T-helper 17 cell (primary cell): ENCODE measurements at regions not wholly inside any gene's neighbourhood (a gene's known extent, or its start where the extent isn't known, plus 50 kb on each side); places are given as distances from the start of the nearest gene placed in this dataset.

Source experiments
- ATAC-seq: fragments of 150-1000 bp; cut with Tn5 transposase; 2 replicates; pipeline ENCODE4 v1.10.0; 2021; ENCODE audit warnings: mild to moderate bottlenecking, moderate library complexity
- DNase-seq, 3 donors: peaks; one replicate each; pipeline versions ENCODE4 v3.0.0 to v3.0.0-alpha.2; 2020 to 2021
- H3K9me3 ChIP-seq: one replicate; pipeline ENCODE4 v1.7.0; 2013; ENCODE audit warnings: low read length, mild to moderate bottlenecking; ENCODE audit not compliant: control insufficient read depth, poor library complexity, severe bottlenecking
- H3K27ac Mint-ChIP-seq: one replicate; pipeline ENCODE4 v1.8.0; 2022; ENCODE audit warnings: mild to moderate bottlenecking, moderate library complexity, mixed read lengths
- H3K27me3 Mint-ChIP-seq: one replicate; pipeline ENCODE4 v1.8.0; 2022; ENCODE audit warnings: mixed read lengths
- H3K36me3 Mint-ChIP-seq: one replicate; pipeline ENCODE4 v1.8.0; 2022; ENCODE audit warnings: low read depth, mixed read lengths
- H3K4me1 Mint-ChIP-seq: one replicate; pipeline ENCODE4 v1.8.0; 2022; ENCODE audit warnings: mild to moderate bottlenecking, mixed read lengths
- H3K4me3 Mint-ChIP-seq: one replicate; pipeline ENCODE4 v1.8.0; 2022; ENCODE audit warnings: mild to moderate bottlenecking, moderate library complexity, mixed read lengths

GRCh38 chr12:30010071-30011052 is 226.6 kb upstream of the TMTC1 start:
- H3K4me1 Mint-ChIP-seq = no peaks in the 10 kb centered on the region
- no peaks in the 10 kb centered on the region for H3K9me3 ChIP-seq
- no peaks in the 10 kb centered on the region for H3K27me3 Mint-ChIP-seq
- no peaks in the 10 kb centered on the region for H3K36me3 Mint-ChIP-seq
- H3K27ac Mint-ChIP-seq = no peak overlapping the region
- no peak for DNase-seq
- H3K4me3 Mint-ChIP-seq = no peak overlapping the region
- no peak for ATAC-seq

GRCh38 chr12:30006021-30006420 is 222.3 kb upstream of the TMTC1 start:
- no peaks in the 10 kb centered on the region for H3K9me3 ChIP-seq
- no peak overlapping the region for H3K4me3 Mint-ChIP-seq
- H3K27ac Mint-ChIP-seq = no peak overlapping the region
- H3K36me3 Mint-ChIP-seq = no peaks in the 10 kb centered on the region
- H3K4me1 Mint-ChIP-seq = no peaks in the 10 kb centered on the region
- ATAC-seq = no peak
- H3K27me3 Mint-ChIP-seq = no peaks in the 10 kb centered on the region
- no peak for DNase-seq

GRCh38 chr12:30003321-30003720 is 219.6 kb upstream of the TMTC1 start:
- no peaks in the 10 kb centered on the region for H3K9me3 ChIP-seq
- DNase-seq (no peak), ATAC-seq (no peak)
- H3K4me1 Mint-ChIP-seq = no peaks in the 10 kb centered on the region
- H3K4me3 Mint-ChIP-seq = no peak overlapping the region
- H3K27ac Mint-ChIP-seq = no peak overlapping the region
- H3K27me3 Mint-ChIP-seq = no peaks in the 10 kb centered on the region
- H3K36me3 Mint-ChIP-seq = no peaks in the 10 kb centered on the region

- no peaks in the 10 kb centered on the region for H3K9me3 ChIP-seq
- H3K36me3 Mint-ChIP-seq = no peaks in the 10 kb centered on the region
- H3K27me3 Mint-ChIP-seq = no peaks in the 10 kb centered on the region
- ATAC-seq = no peak
- no peak for DNase-seq
- H3K4me1 Mint-ChIP-seq = no peaks in the 10 kb centered on the region
- H3K4me3 Mint-ChIP-seq = no peak overlapping the region
- H3K27ac Mint-ChIP-seq = no peak overlapping the region
Observed at GRCh38 chr12:30002677-30003076, 218.9 kb upstream of the TMTC1 start.

- Mint-ChIP-seq H3K27ac (no peak overlapping the region), H3K27me3 (no peaks in the 10 kb centered on the region), H3K4me1 (no peaks in the 10 kb centered on the region), H3K36me3 (no peaks in the 10 kb centered on the region), H3K4me3 (no peak overlapping the region)
- no peak for ATAC-seq
- DNase-seq = no peak
- H3K9me3 ChIP-seq = no peaks in the 10 kb centered on the region
Observed at GRCh38 chr12:30000401-30000800, 216.7 kb upstream of the TMTC1 start.

- H3K27ac Mint-ChIP-seq = no peak overlapping the region
- no peaks in the 10 kb centered on the region for H3K27me3 Mint-ChIP-seq
- no peaks in the 10 kb centered on the region for H3K9me3 ChIP-seq
- H3K36me3 Mint-ChIP-seq = no peaks in the 10 kb centered on the region
- H3K4me3 Mint-ChIP-seq = no peak overlapping the region
- no peaks in the 10 kb centered on the region for H3K4me1 Mint-ChIP-seq
- ATAC-seq (no peak), DNase-seq (no peak)
Observed at GRCh38 chr12:29996993-29997392, 213.3 kb upstream of the TMTC1 start.

- no peaks in the 10 kb centered on the region for H3K27me3 Mint-ChIP-seq
- H3K4me1 Mint-ChIP-seq = no peaks in the 10 kb centered on the region
- no peak for ATAC-seq
- no peak overlapping the region for H3K27ac Mint-ChIP-seq
- DNase-seq = no peak
- no peaks in the 10 kb centered on the region for H3K9me3 ChIP-seq
- H3K36me3 Mint-ChIP-seq = no peaks in the 10 kb centered on the region
- H3K4me3 Mint-ChIP-seq = no peak overlapping the region
Observed at GRCh38 chr12:29992366-29992765, 208.6 kb upstream of the TMTC1 start.

- ATAC-seq (no peak), DNase-seq (no peak)
- Mint-ChIP-seq H3K36me3 (no peaks in the 10 kb centered on the region), H3K27me3 (no peaks in the 10 kb centered on the region), H3K4me1 (no peaks in the 10 kb centered on the region), H3K4me3 (no peak overlapping the region), H3K27ac (no peak overlapping the region)
- H3K9me3 ChIP-seq = no peaks in the 10 kb centered on the region
Observed at GRCh38 chr12:29991924-29992323, 208.2 kb upstream of the TMTC1 start.

GRCh38 chr12:29990971-29991370 is 207.2 kb upstream of the TMTC1 start:
- ATAC-seq (no peak), DNase-seq (no peak)
- no peaks in the 10 kb centered on the region for H3K27me3 Mint-ChIP-seq
- no peaks in the 10 kb centered on the region for H3K4me1 Mint-ChIP-seq
- no peaks in the 10 kb centered on the region for H3K9me3 ChIP-seq
- H3K4me3 Mint-ChIP-seq = no peak overlapping the region
- H3K36me3 Mint-ChIP-seq = no peaks in the 10 kb centered on the region
- no peak overlapping the region for H3K27ac Mint-ChIP-seq

GRCh38 chr12:29983851-29984250 is 200.1 kb upstream of the TMTC1 start:
- H3K27me3 Mint-ChIP-seq = no peaks in the 10 kb centered on the region
- no peaks in the 10 kb centered on the region for H3K4me1 Mint-ChIP-seq
- H3K27ac Mint-ChIP-seq = no peak overlapping the region
- ATAC-seq (no peak), DNase-seq (no peak)
- no peaks in the 10 kb centered on the region for H3K9me3 ChIP-seq
- no peak overlapping the region for H3K4me3 Mint-ChIP-seq
- no peaks in the 10 kb centered on the region for H3K36me3 Mint-ChIP-seq

GRCh38 chr12:29980304-29980703 is 196.6 kb upstream of the TMTC1 start:
- Mint-ChIP-seq H3K36me3 (no peaks in the 10 kb centered on the region), H3K4me1 (no peaks in the 10 kb centered on the region)

GRCh38 chr12:29971446-29971845 is 187.7 kb upstream of the TMTC1 start:
- Mint-ChIP-seq H3K36me3 (no peaks in the 10 kb centered on the region), H3K27ac (no peak overlapping the region), H3K4me1 (no peaks in the 10 kb centered on the region), H3K4me3 (no peak overlapping the region), H3K27me3 (no peaks in the 10 kb centered on the region)
- no peaks in the 10 kb centered on the region for H3K9me3 ChIP-seq
- ATAC-seq = no peak
- no peak for DNase-seq

More at GRCh38 chr12:29980304-29980703, 196.6 kb upstream of the TMTC1 start:
- Mint-ChIP-seq H3K27ac (no peak overlapping the region), H3K4me3 (no peak overlapping the region), H3K27me3 (no peaks in the 10 kb centered on the region)
- H3K9me3 ChIP-seq = no peaks in the 10 kb centered on the region
- ATAC-seq (no peak), DNase-seq (no peak)

- H3K27me3 Mint-ChIP-seq = no peaks in the 10 kb centered on the region
- ATAC-seq = no peak
- no peaks in the 10 kb centered on the region for H3K9me3 ChIP-seq
- H3K27ac Mint-ChIP-seq = no peak overlapping the region
- no peak overlapping the region for H3K4me3 Mint-ChIP-seq
- no peaks in the 10 kb centered on the region for H3K4me1 Mint-ChIP-seq
- no peaks in the 10 kb centered on the region for H3K36me3 Mint-ChIP-seq
- DNase-seq = no peak
Observed at GRCh38 chr12:29970501-29970900, 186.8 kb upstream of the TMTC1 start.
